HepG2 (cell line): ENCODE measurements at regions not wholly inside any gene's neighbourhood (a gene's known extent, or its start where the extent isn't known, plus 50 kb on each side); places are given as distances from the start of the nearest gene placed in this dataset.

Experiments used
- CTCF ChIP-seq: sonication (generic); formaldehyde crosslinking; IDR thresholded peaks from 2 replicates; pipeline ENCODE4 v1.5.0; 2020; ENCODE audit warnings: mild to moderate bottlenecking, missing genetic modification reagents, moderate library complexity
- ESRRA ChIP-seq: sonication (generic); formaldehyde crosslinking; IDR thresholded peaks from 2 replicates; pipeline ENCODE4 v1.5.1; 2020; ENCODE audit warnings: mild to moderate bottlenecking, low read depth, missing genetic modification reagents
- EZH2 ChIP-seq: conservative IDR thresholded peaks from 2 replicates; pipeline ENCODE4 v1.6.1; 2012; ENCODE audit warnings: mild to moderate bottlenecking, low read depth, low read length, moderate library complexity
- FOXK2 ChIP-seq: fragments of 450-650 bp; IDR thresholded peaks from 2 replicates; pipeline ENCODE4 v1.6.1; 2016
- MLX ChIP-seq: IDR thresholded peaks from 2 replicates; pipeline ENCODE4 v1.6.1; 2016
- NFIC ChIP-seq: IDR thresholded peaks from 2 replicates; pipeline ENCODE4 v1.6.1; 2012; ENCODE audit warnings: mild to moderate bottlenecking, low read length, inconsistent platforms
- RXRA ChIP-seq: sonication (generic); formaldehyde crosslinking; IDR thresholded peaks from 2 replicates; pipeline ENCODE4 v1.5.1; 2020; ENCODE audit warnings: missing genetic modification reagents
- SRSF4 ChIP-seq: fragments of 200-400 bp; formaldehyde crosslinking; IDR thresholded peaks from one replicate; pipeline ENCODE4 v1.6.1; 2018; ENCODE audit warnings: mild to moderate bottlenecking, low read depth, low read length, moderate library complexity; ENCODE audit not compliant: poor library complexity, severe bottlenecking
- ZBTB49 ChIP-seq: sonication (generic); formaldehyde crosslinking; IDR thresholded peaks from 2 replicates; pipeline ENCODE4 v1.4.0; 2020; ENCODE audit warnings: missing genetic modification reagents, borderline replicate concordance
- ZBTB8A ChIP-seq: sonication (generic); formaldehyde crosslinking; IDR thresholded peaks from 2 replicates; pipeline ENCODE4 v1.4.0; 2020; ENCODE audit warnings: mild to moderate bottlenecking, low read depth, missing genetic modification reagents, borderline replicate concordance
- ZNF530 ChIP-seq: sonication (generic); formaldehyde crosslinking; IDR thresholded peaks from 2 replicates; pipeline ENCODE4 v1.5.0; 2020; ENCODE audit warnings: low read depth, mild to moderate bottlenecking, missing genetic modification reagents

GRCh38 chr6:19991176-19991575, 154.0 kb downstream of the ID4 start:
- TF ChIP-seq FOXK2 (no peak), NFIC (no peak), MLX (CRISPR knock-in tag) (no peak), ZNF530 (CRISPR knock-in tag) (no peak), SRSF4 (no peak), ESRRA (CRISPR knock-in tag) (no peak), ZBTB49 (CRISPR knock-in tag) (no peak), CTCF (CRISPR knock-in tag) (no peak), ZBTB8A (CRISPR knock-in tag) (no peak), EZH2 (no peak), RXRA (no peak)
